Epidermal melanocyte (primary cell): ENCODE measurements at regions not wholly inside any gene's neighbourhood (a gene's known extent, or its start where the extent isn't known, plus 50 kb on each side); places are given as distances from the start of the nearest gene placed in this dataset.

ENCODE experiments used
- DNase-seq: peaks from one replicate; pipeline ENCODE4 v3.0.0; 2011; ENCODE audit warnings: low spot score; ENCODE audit not compliant: insufficient read length

- DNase-seq: no peak
These were observed 78.5 kb upstream of the FRMD1 start for GRCh38 chr6:168157272-168158212.

- no peak for DNase-seq
These were observed 77.8 kb upstream of the FRMD1 start for GRCh38 chr6:168156742-168157265.

- no peak for DNase-seq
These were observed 77.1 kb upstream of the FRMD1 start for GRCh38 chr6:168155821-168156741.

- DNase-seq: no peak
These were observed 76.2 kb upstream of the FRMD1 start for GRCh38 chr6:168155193-168155592.

GRCh38 chr6:168154263-168154917, 75.4 kb upstream of the FRMD1 start:
- no peak for DNase-seq

- no peak for DNase-seq
These were observed 74.5 kb upstream of the FRMD1 start for GRCh38 chr6:168153553-168153952.

GRCh38 chr6:168152980-168153379, 74.0 kb upstream of the FRMD1 start:
- no peak for DNase-seq

- no peak for DNase-seq
These were observed 73.4 kb upstream of the FRMD1 start for GRCh38 chr6:168152306-168152963.

GRCh38 chr6:168150551-168151320, 71.7 kb upstream of the FRMD1 start:
- no peak for DNase-seq

GRCh38 chr6:168149015-168149414, 70.0 kb upstream of the FRMD1 start:
- DNase-seq: no peak

- DNase-seq: no peak
These were observed 69.3 kb upstream of the FRMD1 start for GRCh38 chr6:168148231-168148849.

GRCh38 chr6:168147205-168147738, 68.3 kb upstream of the FRMD1 start:
- DNase-seq: no peak

- no peak for DNase-seq
These were observed 67.0 kb upstream of the FRMD1 start for GRCh38 chr6:168145747-168146596.

GRCh38 chr6:168139121-168139520, 60.1 kb upstream of the FRMD1 start:
- DNase-seq: no peak

- DNase-seq: no peak
These were observed 59.4 kb upstream of the FRMD1 start for GRCh38 chr6:168138436-168138835.

GRCh38 chr6:168137024-168137423, 58.0 kb upstream of the FRMD1 start:
- no peak for DNase-seq

- no peak for DNase-seq
These were observed 57.6 kb upstream of the FRMD1 start for GRCh38 chr6:168136622-168137021.

GRCh38 chr6:168136001-168136400, 57.0 kb upstream of the FRMD1 start:
- DNase-seq: no peak
